ENCODE measurements at regions not wholly inside any gene's neighbourhood (a gene's known extent, or its start where the extent isn't known, plus 50 kb on each side); places are given as distances from the start of the nearest gene placed in this dataset.

DNA sequence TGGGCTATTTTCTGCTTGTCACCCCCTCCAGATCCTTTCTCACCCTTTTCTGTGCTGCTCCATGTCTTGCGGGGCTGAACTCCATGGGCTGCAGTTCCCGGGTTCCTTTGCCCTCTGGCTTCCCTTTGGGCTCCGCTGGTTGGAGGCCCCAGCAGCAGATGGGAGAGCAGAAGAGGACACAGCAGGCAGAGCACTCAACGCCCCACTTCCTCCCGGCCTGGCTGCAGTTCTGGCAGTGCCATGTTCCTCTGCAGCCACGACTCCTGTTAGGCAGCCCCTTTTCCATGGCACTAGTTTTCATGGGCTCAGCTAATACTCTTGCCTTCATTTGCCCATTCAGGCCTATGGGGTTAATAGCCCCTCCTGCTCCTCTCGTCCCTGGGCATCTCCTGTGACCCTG, 127.1 kb downstream of the TENT5C start:
- TF ChIP-seq, protein P1, sequence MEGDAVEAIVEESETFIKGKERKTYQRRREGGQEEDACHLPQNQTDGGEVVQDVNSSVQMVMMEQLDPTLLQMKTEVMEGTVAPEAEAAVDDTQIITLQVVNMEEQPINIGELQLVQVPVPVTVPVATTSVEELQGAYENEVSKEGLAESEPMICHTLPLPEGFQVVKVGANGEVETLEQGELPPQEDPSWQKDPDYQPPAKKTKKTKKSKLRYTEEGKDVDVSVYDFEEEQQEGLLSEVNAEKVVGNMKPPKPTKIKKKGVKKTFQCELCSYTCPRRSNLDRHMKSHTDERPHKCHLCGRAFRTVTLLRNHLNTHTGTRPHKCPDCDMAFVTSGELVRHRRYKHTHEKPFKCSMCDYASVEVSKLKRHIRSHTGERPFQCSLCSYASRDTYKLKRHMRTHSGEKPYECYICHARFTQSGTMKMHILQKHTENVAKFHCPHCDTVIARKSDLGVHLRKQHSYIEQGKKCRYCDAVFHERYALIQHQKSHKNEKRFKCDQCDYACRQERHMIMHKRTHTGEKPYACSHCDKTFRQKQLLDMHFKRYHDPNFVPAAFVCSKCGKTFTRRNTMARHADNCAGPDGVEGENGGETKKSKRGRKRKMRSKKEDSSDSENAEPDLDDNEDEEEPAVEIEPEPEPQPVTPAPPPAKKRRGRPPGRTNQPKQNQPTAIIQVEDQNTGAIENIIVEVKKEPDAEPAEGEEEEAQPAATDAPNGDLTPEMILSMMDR (IDR thresholded peaks at IDR 0.05): no peak
- no peak for TF ChIP-seq POLR2A (IDR thresholded peaks at IDR 0.05)

Data from right lobe of liver (tissue), 4 donors.